IgD-negative memory B cell (primary cell): ENCODE measurements at regions not wholly inside any gene's neighbourhood (a gene's known extent, or its start where the extent isn't known, plus 50 kb on each side); places are given as distances from the start of the nearest gene placed in this dataset.
A peak's percentile ranks its signal among the peaks of the same experiment; 100 is the strongest.

ENCODE experiments used
- H3K27ac Mint-ChIP-seq, 3 donors: one replicate each; pipeline ENCODE4 v1.8.0; 2020 to 2022; ENCODE audit warnings: mild to moderate bottlenecking in 3 of 3, mixed read lengths in 3 of 3, moderate library complexity in 1 of 3
- H3K27me3 Mint-ChIP-seq: one replicate; pipeline ENCODE4 v1.8.0; 2021; ENCODE audit warnings: mixed read lengths
- H3K36me3 Mint-ChIP-seq: one replicate; pipeline ENCODE4 v1.8.0; 2020; ENCODE audit warnings: mild to moderate bottlenecking, mixed read lengths
- H3K4me1 Mint-ChIP-seq, 3 donors: one replicate each; pipeline ENCODE4 v1.8.0; 2020 to 2022; ENCODE audit warnings: mixed read lengths in 3 of 3, mild to moderate bottlenecking in 1 of 3
- H3K4me3 Mint-ChIP-seq, 4 donors: one replicate each; pipeline ENCODE4 v1.8.0; 2020 to 2022; ENCODE audit warnings: mild to moderate bottlenecking in 4 of 4, mixed read lengths in 4 of 4, moderate library complexity in 3 of 4
- H3K9me3 Mint-ChIP-seq, 3 donors: one replicate each; pipeline ENCODE4 v1.8.0; 2020 to 2021; ENCODE audit warnings: mixed read lengths in 3 of 3, mild to moderate bottlenecking in 1 of 3

GRCh38 chr1:39116860-39117728 lies 87.4 kb upstream of the MACF1 start:
- Mint-ChIP-seq H3K27ac (peak overlapping the region in 1 of 3 donors; percentile 6), H3K27me3 (no peaks in the 10 kb centered on the region), H3K4me3 (no peak overlapping the region), H3K4me1 (peaks cover 0 to 3% (median 0%) of the 10 kb centered on the region in 3 donors), H3K36me3 (peaks cover 3% of the 10 kb centered on the region), H3K9me3 (peaks cover 0 to 2% (median 0%) of the 10 kb centered on the region in 3 donors)

GRCh38 chr1:39117899-39118450 lies 86.5 kb upstream of the MACF1 start:
- Mint-ChIP-seq H3K4me3 (no peak overlapping the region), H3K36me3 (peaks cover 6% of the 10 kb centered on the region), H3K27ac (no peak overlapping the region), H3K27me3 (no peaks in the 10 kb centered on the region), H3K4me1 (peaks cover 0 to 5% (median 0%) of the 10 kb centered on the region in 3 donors), H3K9me3 (no peaks in the 10 kb centered on the region)

GRCh38 chr1:39122056-39122455 lies 82.4 kb upstream of the MACF1 start:
- no peak overlapping the region for H3K4me3 Mint-ChIP-seq
- no peaks in the 10 kb centered on the region for H3K27me3 Mint-ChIP-seq
- peaks cover 6% of the 10 kb centered on the region for H3K36me3 Mint-ChIP-seq

GRCh38 chr1:39124282-39124681 lies 80.2 kb upstream of the MACF1 start:
- no peaks in the 10 kb centered on the region for H3K27me3 Mint-ChIP-seq
- peaks cover 2 to 5% (median 3%) of the 10 kb centered on the region in 3 donors for H3K4me1 Mint-ChIP-seq
- no peaks in the 10 kb centered on the region for H3K9me3 Mint-ChIP-seq
- no peak overlapping the region for H3K27ac Mint-ChIP-seq
- peaks cover 6% of the 10 kb centered on the region for H3K36me3 Mint-ChIP-seq
- H3K4me3 Mint-ChIP-seq, result no peak overlapping the region

More at GRCh38 chr1:39122056-39122455, 82.4 kb upstream of the MACF1 start:
- H3K9me3 Mint-ChIP-seq, result no peaks in the 10 kb centered on the region
- peaks cover 2 to 5% (median 3%) of the 10 kb centered on the region in 3 donors for H3K4me1 Mint-ChIP-seq
- no peak overlapping the region for H3K27ac Mint-ChIP-seq

GRCh38 chr1:39127513-39127912 lies 77.0 kb upstream of the MACF1 start:
- Mint-ChIP-seq H3K27me3 (no peaks in the 10 kb centered on the region), H3K36me3 (peaks cover under 1% of the 10 kb centered on the region), H3K27ac (no peak overlapping the region), H3K4me1 (peaks cover 2 to 3% (median 2%) of the 10 kb centered on the region in 3 donors), H3K4me3 (no peak overlapping the region), H3K9me3 (peaks cover 0 to 1% (median 0%) of the 10 kb centered on the region in 3 donors)

- no peak overlapping the region for H3K27ac Mint-ChIP-seq
- H3K9me3 Mint-ChIP-seq, result peaks cover 0 to 1% (median 0%) of the 10 kb centered on the region in 3 donors
- no peaks in the 10 kb centered on the region for H3K36me3 Mint-ChIP-seq
- no peaks in the 10 kb centered on the region for H3K27me3 Mint-ChIP-seq
- no peak overlapping the region for H3K4me3 Mint-ChIP-seq
- peaks cover 0 to 3% (median 2%) of the 10 kb centered on the region in 3 donors for H3K4me1 Mint-ChIP-seq
Measured at GRCh38 chr1:39128126-39128525, 76.4 kb upstream of the MACF1 start.

GRCh38 chr1:39128959-39129358 lies 75.5 kb upstream of the MACF1 start:
- Mint-ChIP-seq H3K4me3 (no peak overlapping the region), H3K27me3 (no peaks in the 10 kb centered on the region), H3K27ac (peak overlapping the region in 1 of 3 donors; percentile 13), H3K36me3 (no peaks in the 10 kb centered on the region), H3K4me1 (peaks cover 0 to 3% (median 2%) of the 10 kb centered on the region in 3 donors), H3K9me3 (peaks cover 0 to 1% (median 0%) of the 10 kb centered on the region in 3 donors)

- Mint-ChIP-seq H3K27me3 (no peaks in the 10 kb centered on the region), H3K27ac (no peak overlapping the region), H3K4me1 (no peaks in the 10 kb centered on the region), H3K36me3 (no peaks in the 10 kb centered on the region), H3K9me3 (peaks cover 0 to 1% (median 0%) of the 10 kb centered on the region in 3 donors), H3K4me3 (no peak overlapping the region)
Measured at GRCh38 chr1:39129514-39129913, 75.0 kb upstream of the MACF1 start.

GRCh38 chr1:39130325-39130724 lies 74.2 kb upstream of the MACF1 start:
- Mint-ChIP-seq H3K36me3 (no peaks in the 10 kb centered on the region), H3K9me3 (peaks cover 0 to 1% (median 0%) of the 10 kb centered on the region in 3 donors), H3K4me3 (no peak overlapping the region), H3K27me3 (no peaks in the 10 kb centered on the region), H3K27ac (no peak overlapping the region), H3K4me1 (no peaks in the 10 kb centered on the region)

GRCh38 chr1:39131940-39132339 lies 72.6 kb upstream of the MACF1 start:
- Mint-ChIP-seq H3K4me1 (no peaks in the 10 kb centered on the region), H3K27me3 (no peaks in the 10 kb centered on the region), H3K4me3 (no peak overlapping the region), H3K9me3 (peaks cover 0 to 1% (median 0%) of the 10 kb centered on the region in 3 donors), H3K27ac (peak overlapping the region in 1 of 3 donors; percentile 41), H3K36me3 (no peaks in the 10 kb centered on the region)

- no peaks in the 10 kb centered on the region for H3K27me3 Mint-ChIP-seq
- H3K4me1 Mint-ChIP-seq, result no peaks in the 10 kb centered on the region
- no peak overlapping the region for H3K27ac Mint-ChIP-seq
- no peaks in the 10 kb centered on the region for H3K36me3 Mint-ChIP-seq
- no peak overlapping the region for H3K4me3 Mint-ChIP-seq
- peaks cover 0 to 1% (median 0%) of the 10 kb centered on the region in 3 donors for H3K9me3 Mint-ChIP-seq
Measured at GRCh38 chr1:39132505-39133339, 71.8 kb upstream of the MACF1 start.

- no peak overlapping the region for H3K27ac Mint-ChIP-seq
- peaks cover 0 to 1% (median 0%) of the 10 kb centered on the region in 3 donors for H3K9me3 Mint-ChIP-seq
- H3K27me3 Mint-ChIP-seq, result no peaks in the 10 kb centered on the region
- no peaks in the 10 kb centered on the region for H3K4me1 Mint-ChIP-seq
- H3K36me3 Mint-ChIP-seq, result no peaks in the 10 kb centered on the region
- H3K4me3 Mint-ChIP-seq, result no peak overlapping the region
Measured at GRCh38 chr1:39133340-39133684, 71.2 kb upstream of the MACF1 start.

GRCh38 chr1:39134768-39135333 lies 69.6 kb upstream of the MACF1 start:
- Mint-ChIP-seq H3K27ac (peak overlapping the region in 1 of 3 donors; percentile 59), H3K4me3 (no peak overlapping the region), H3K9me3 (peaks cover 0 to 1% (median 0%) of the 10 kb centered on the region in 3 donors), H3K4me1 (no peaks in the 10 kb centered on the region), H3K36me3 (no peaks in the 10 kb centered on the region), H3K27me3 (no peaks in the 10 kb centered on the region)

- H3K4me1 Mint-ChIP-seq, result no peaks in the 10 kb centered on the region
- no peak overlapping the region for H3K27ac Mint-ChIP-seq
- H3K9me3 Mint-ChIP-seq, result no peaks in the 10 kb centered on the region
- H3K4me3 Mint-ChIP-seq, result no peak overlapping the region
- no peaks in the 10 kb centered on the region for H3K27me3 Mint-ChIP-seq
- H3K36me3 Mint-ChIP-seq, result no peaks in the 10 kb centered on the region
Measured at GRCh38 chr1:39136638-39137037, 67.9 kb upstream of the MACF1 start.
